Fibroblast of lung (primary cell): ENCODE measurements at regions not wholly inside any gene's neighbourhood (a gene's known extent, or its start where the extent isn't known, plus 50 kb on each side); places are given as distances from the start of the nearest gene placed in this dataset.

Source experiments
- DNase-seq, 2 donors: peaks; one replicate each; pipeline versions ENCODE4 v3.0.0 to v3.0.0-alpha.2; 2010; ENCODE audit warnings: low read depth in 2 of 2
- H2AFZ ChIP-seq: 2 replicates; pipeline ENCODE4 v1.5.1; 2012; ENCODE audit warnings: low read length, control low read depth, inconsistent platforms
- H3K27ac ChIP-seq: 2 replicates; pipeline ENCODE4 v1.5.1; 2011; ENCODE audit warnings: low read length, control low read depth; ENCODE audit not compliant: insufficient read depth
- H3K27me3 ChIP-seq: 2 replicates; pipeline ENCODE4 v1.5.1; 2011; ENCODE audit warnings: mild to moderate bottlenecking, low read length; ENCODE audit not compliant: control insufficient read depth, insufficient read depth
- H3K36me3 ChIP-seq: 2 replicates; pipeline ENCODE4 v1.5.1; 2011; ENCODE audit warnings: low read length; ENCODE audit not compliant: control insufficient read depth, insufficient read depth
- H3K4me1 ChIP-seq: 2 replicates; pipeline ENCODE4 v1.5.1; 2011; ENCODE audit warnings: low read length; ENCODE audit not compliant: control insufficient read depth, insufficient read depth; ENCODE audit errors: extremely low read depth
- H3K4me2 ChIP-seq: 2 replicates; pipeline ENCODE4 v1.5.1; 2011; ENCODE audit warnings: low read length, control low read depth; ENCODE audit not compliant: insufficient read depth; ENCODE audit errors: extremely low read depth
- H3K4me3 ChIP-seq, 4 experiments: fragments of 200-600 bp in 1 of 4; sonication (generic) in 1 of 4; replicated peaks in 1 of 4; 2 replicates each; pipeline ENCODE4 v1.5.1; 2011 to 2016; ENCODE audit warnings: low read length in 4 of 4, low read depth in 3 of 4, mild to moderate bottlenecking in 3 of 4, control low read depth in 2 of 4, inconsistent platforms in 1 of 4, mixed read lengths in 1 of 4; ENCODE audit not compliant: insufficient read depth in 1 of 4; ENCODE audit errors: control extremely low read depth in 1 of 4
- H3K79me2 ChIP-seq: 2 replicates; pipeline ENCODE4 v1.5.1; 2012; ENCODE audit warnings: mild to moderate bottlenecking, low read length, inconsistent platforms; ENCODE audit not compliant: control insufficient read depth, insufficient read depth
- H3K9ac ChIP-seq: 2 replicates; pipeline ENCODE4 v1.5.1; 2011; ENCODE audit warnings: mild to moderate bottlenecking, low read length, control low read depth; ENCODE audit not compliant: insufficient read depth
- H3K9me3 ChIP-seq: 2 replicates; pipeline ENCODE4 v1.5.1; 2012; ENCODE audit warnings: low read depth, low read length; ENCODE audit not compliant: control insufficient read depth, insufficient read depth
- H4K20me1 ChIP-seq: 2 replicates; pipeline ENCODE4 v1.5.1; 2011; ENCODE audit warnings: low read length; ENCODE audit not compliant: control insufficient read depth, insufficient read depth; ENCODE audit errors: extremely low read depth
- EZH2 ChIP-seq: IDR thresholded peaks from 2 replicates; pipeline ENCODE4 v1.5.1; 2012; ENCODE audit warnings: low read length, control low read depth, mild to moderate bottlenecking; ENCODE audit errors: missing control alignments
- TF ChIP-seq, protein P1 (sequence below), 2 donors: IDR thresholded peaks in 1 of 2; conservative IDR thresholded peaks in 1 of 2; 1 replicate in 1 of 2; 2 replicates in 1 of 2; pipeline ENCODE4 v1.5.1; 2011 to 2012; ENCODE audit warnings: low read length in 2 of 2, control low read depth in 1 of 2, inconsistent platforms in 1 of 2, low read depth in 1 of 2, mild to moderate bottlenecking in 1 of 2

- DNase-seq, result no peak
- Histone ChIP-seq H4K20me1 (no peaks in the 10 kb centered on the region), H3K4me2 (no peak overlapping the region), H2AFZ (no peak overlapping the region), H3K27ac (no peak overlapping the region), H3K4me3 (no peak overlapping the region), H3K79me2 (no peaks in the 10 kb centered on the region), H3K4me1 (no peaks in the 10 kb centered on the region), H3K27me3 (no peaks in the 10 kb centered on the region), H3K36me3 (no peaks in the 10 kb centered on the region), H3K9me3 (no peaks in the 10 kb centered on the region), H3K9ac (no peak overlapping the region)
- TF ChIP-seq, protein P1, sequence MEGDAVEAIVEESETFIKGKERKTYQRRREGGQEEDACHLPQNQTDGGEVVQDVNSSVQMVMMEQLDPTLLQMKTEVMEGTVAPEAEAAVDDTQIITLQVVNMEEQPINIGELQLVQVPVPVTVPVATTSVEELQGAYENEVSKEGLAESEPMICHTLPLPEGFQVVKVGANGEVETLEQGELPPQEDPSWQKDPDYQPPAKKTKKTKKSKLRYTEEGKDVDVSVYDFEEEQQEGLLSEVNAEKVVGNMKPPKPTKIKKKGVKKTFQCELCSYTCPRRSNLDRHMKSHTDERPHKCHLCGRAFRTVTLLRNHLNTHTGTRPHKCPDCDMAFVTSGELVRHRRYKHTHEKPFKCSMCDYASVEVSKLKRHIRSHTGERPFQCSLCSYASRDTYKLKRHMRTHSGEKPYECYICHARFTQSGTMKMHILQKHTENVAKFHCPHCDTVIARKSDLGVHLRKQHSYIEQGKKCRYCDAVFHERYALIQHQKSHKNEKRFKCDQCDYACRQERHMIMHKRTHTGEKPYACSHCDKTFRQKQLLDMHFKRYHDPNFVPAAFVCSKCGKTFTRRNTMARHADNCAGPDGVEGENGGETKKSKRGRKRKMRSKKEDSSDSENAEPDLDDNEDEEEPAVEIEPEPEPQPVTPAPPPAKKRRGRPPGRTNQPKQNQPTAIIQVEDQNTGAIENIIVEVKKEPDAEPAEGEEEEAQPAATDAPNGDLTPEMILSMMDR (conservative IDR thresholded peaks at IDR 0.05 in 1 of 2, IDR thresholded peaks at IDR 0.05 in 1 of 2; ENCODE audit: low read depth in 1 of 2, low read length in 2 of 2), result no peak
- TF ChIP-seq EZH2, result no peak
Observed at GRCh38 chr13:65642301-65642700, 1587.8 kb downstream of the PCDH9 start.

GRCh38 chr13:65638572-65639168 lies 1591.5 kb downstream of the PCDH9 start:
- H3K4me3 ChIP-seq, result no peak overlapping the region
- no peaks in the 10 kb centered on the region for H3K4me1 ChIP-seq
- no peak overlapping the region for H3K4me2 ChIP-seq
- TF ChIP-seq, protein P1 (conservative IDR thresholded peaks at IDR 0.05 in 1 of 2, IDR thresholded peaks at IDR 0.05 in 1 of 2; ENCODE audit: low read depth in 1 of 2, low read length in 2 of 2), result peak; percentile 56 to 89
- TF ChIP-seq EZH2, result no peak
- no peaks in the 10 kb centered on the region for H3K36me3 ChIP-seq
- no peaks in the 10 kb centered on the region for H3K9me3 ChIP-seq
- H3K27me3 ChIP-seq, result no peaks in the 10 kb centered on the region
- no peak overlapping the region for H3K9ac ChIP-seq
- no peak overlapping the region for H3K27ac ChIP-seq
- H3K79me2 ChIP-seq, result no peaks in the 10 kb centered on the region
- peak; percentile 52 to 78 for DNase-seq
- H2AFZ ChIP-seq, result no peak overlapping the region
- no peaks in the 10 kb centered on the region for H4K20me1 ChIP-seq

DNA sequence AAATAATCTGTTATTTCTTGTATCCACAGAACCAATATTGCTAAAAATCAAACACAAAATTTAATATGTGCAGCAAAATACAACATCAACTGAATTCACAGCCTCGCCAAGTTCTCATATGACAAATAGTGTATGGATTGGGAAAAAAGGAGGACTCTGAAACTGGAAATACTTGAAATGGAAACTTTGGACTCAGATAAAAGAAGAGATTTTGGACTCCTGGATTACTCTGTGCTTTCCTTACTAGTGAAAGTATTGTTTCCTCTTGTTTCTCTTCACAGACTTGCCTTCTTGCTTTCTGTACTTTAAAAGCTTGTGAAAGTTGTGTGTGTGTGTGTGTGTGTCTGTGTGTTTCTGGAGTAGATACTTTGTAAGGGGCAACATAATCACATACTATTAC lies 1596.3 kb downstream of the PCDH9 start:
- no peak overlapping the region for H3K4me2 ChIP-seq
- no peaks in the 10 kb centered on the region for H3K4me1 ChIP-seq
- H3K27ac ChIP-seq, result no peak overlapping the region
- no peak for DNase-seq
- no peaks in the 10 kb centered on the region for H3K79me2 ChIP-seq
- no peaks in the 10 kb centered on the region for H3K27me3 ChIP-seq
- no peak overlapping the region for H3K9ac ChIP-seq
- no peak overlapping the region for H2AFZ ChIP-seq
- no peak overlapping the region for H3K4me3 ChIP-seq
- no peaks in the 10 kb centered on the region for H4K20me1 ChIP-seq
- TF ChIP-seq EZH2, result no peak
- TF ChIP-seq, protein P1 (conservative IDR thresholded peaks at IDR 0.05 in 1 of 2, IDR thresholded peaks at IDR 0.05 in 1 of 2; ENCODE audit: low read depth in 1 of 2, low read length in 2 of 2), result no peak
- no peaks in the 10 kb centered on the region for H3K36me3 ChIP-seq
- no peaks in the 10 kb centered on the region for H3K9me3 ChIP-seq
